ENCODE measurements at regions not wholly inside any gene's neighbourhood (a gene's known extent, or its start where the extent isn't known, plus 50 kb on each side); places are given as distances from the start of the nearest gene placed in this dataset.

DNA sequence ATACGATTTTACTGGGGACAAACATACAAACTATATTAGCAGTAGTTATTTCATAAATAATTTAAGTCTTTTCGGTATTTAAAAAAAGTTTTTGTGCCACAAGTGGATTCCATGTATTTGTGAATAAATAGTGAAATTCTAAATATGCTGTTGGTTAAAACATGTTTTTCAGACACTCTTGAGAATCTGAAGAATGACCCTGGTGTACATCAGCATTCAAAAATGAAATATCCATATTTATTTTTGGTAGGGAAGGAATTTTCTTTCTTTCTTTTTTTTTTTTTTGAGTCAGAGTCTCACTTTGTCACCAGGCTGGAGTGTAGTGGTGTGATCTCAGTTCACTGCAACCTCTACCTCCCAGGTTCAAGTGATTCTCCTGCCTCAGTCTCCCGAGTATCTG, 136.1 kb upstream of the CDK6 start:
- Histone ChIP-seq H3K27ac (ENCODE audit: low read length) (no peak overlapping the region), H4K20me1 (ENCODE audit: insufficient read depth) (no peaks in the 10 kb centered on the region), H3K9ac (ENCODE audit: low read length) (no peak overlapping the region), H3K4me2 (ENCODE audit: low read length) (no peak overlapping the region), H3K9me2 (ENCODE audit: insufficient read depth, low read length) (no peaks in the 10 kb centered on the region), H3K36me3 (ENCODE audit: insufficient read depth, low read length) (no peaks in the 10 kb centered on the region), H3K79me2 (replicated peaks; ENCODE audit: insufficient read depth, low read length) (no peaks in the 10 kb centered on the region), H3F3A (ENCODE audit: insufficient read depth, low read length, poor library complexity, severe bottlenecking) (no peaks in the 10 kb centered on the region), H3K4me3 (ENCODE audit: low read length) (no peak overlapping the region), H3K27me3 (ENCODE audit: insufficient read depth, low read depth, low read length) (no peaks in the 10 kb centered on the region), H3K9me3 (ENCODE audit: low read length) (no peaks in the 10 kb centered on the region), H2AFZ (ENCODE audit: low read depth, low read length) (no peak overlapping the region)
- TF ChIP-seq, protein P1, sequence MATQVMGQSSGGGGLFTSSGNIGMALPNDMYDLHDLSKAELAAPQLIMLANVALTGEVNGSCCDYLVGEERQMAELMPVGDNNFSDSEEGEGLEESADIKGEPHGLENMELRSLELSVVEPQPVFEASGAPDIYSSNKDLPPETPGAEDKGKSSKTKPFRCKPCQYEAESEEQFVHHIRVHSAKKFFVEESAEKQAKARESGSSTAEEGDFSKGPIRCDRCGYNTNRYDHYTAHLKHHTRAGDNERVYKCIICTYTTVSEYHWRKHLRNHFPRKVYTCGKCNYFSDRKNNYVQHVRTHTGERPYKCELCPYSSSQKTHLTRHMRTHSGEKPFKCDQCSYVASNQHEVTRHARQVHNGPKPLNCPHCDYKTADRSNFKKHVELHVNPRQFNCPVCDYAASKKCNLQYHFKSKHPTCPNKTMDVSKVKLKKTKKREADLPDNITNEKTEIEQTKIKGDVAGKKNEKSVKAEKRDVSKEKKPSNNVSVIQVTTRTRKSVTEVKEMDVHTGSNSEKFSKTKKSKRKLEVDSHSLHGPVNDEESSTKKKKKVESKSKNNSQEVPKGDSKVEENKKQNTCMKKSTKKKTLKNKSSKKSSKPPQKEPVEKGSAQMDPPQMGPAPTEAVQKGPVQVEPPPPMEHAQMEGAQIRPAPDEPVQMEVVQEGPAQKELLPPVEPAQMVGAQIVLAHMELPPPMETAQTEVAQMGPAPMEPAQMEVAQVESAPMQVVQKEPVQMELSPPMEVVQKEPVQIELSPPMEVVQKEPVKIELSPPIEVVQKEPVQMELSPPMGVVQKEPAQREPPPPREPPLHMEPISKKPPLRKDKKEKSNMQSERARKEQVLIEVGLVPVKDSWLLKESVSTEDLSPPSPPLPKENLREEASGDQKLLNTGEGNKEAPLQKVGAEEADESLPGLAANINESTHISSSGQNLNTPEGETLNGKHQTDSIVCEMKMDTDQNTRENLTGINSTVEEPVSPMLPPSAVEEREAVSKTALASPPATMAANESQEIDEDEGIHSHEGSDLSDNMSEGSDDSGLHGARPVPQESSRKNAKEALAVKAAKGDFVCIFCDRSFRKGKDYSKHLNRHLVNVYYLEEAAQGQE (IDR thresholded peaks at IDR 0.05; ENCODE audit: borderline replicate concordance) = no peak
- TF ChIP-seq TAF1 (IDR thresholded peaks at IDR 0.05; ENCODE audit: low read depth) (no peak), SMC3 (conservative IDR thresholded peaks at IDR 0.05; ENCODE audit: poor library complexity) (no peak), EZH2 (IDR thresholded peaks at IDR 0.05; ENCODE audit: borderline replicate concordance, insufficient read depth, low read length, poor library complexity, severe bottlenecking) (no peak), EP300 (conservative IDR thresholded peaks at IDR 0.05; ENCODE audit: poor library complexity, severe bottlenecking) (no peak), POLR2AphosphoS5 (IDR thresholded peaks at IDR 0.05) (no peak), RAD21 (conservative IDR thresholded peaks at IDR 0.05) (no peak), MXI1 (conservative IDR thresholded peaks at IDR 0.05; ENCODE audit: poor library complexity, severe bottlenecking) (no peak)
- TF ChIP-seq, protein P2, sequence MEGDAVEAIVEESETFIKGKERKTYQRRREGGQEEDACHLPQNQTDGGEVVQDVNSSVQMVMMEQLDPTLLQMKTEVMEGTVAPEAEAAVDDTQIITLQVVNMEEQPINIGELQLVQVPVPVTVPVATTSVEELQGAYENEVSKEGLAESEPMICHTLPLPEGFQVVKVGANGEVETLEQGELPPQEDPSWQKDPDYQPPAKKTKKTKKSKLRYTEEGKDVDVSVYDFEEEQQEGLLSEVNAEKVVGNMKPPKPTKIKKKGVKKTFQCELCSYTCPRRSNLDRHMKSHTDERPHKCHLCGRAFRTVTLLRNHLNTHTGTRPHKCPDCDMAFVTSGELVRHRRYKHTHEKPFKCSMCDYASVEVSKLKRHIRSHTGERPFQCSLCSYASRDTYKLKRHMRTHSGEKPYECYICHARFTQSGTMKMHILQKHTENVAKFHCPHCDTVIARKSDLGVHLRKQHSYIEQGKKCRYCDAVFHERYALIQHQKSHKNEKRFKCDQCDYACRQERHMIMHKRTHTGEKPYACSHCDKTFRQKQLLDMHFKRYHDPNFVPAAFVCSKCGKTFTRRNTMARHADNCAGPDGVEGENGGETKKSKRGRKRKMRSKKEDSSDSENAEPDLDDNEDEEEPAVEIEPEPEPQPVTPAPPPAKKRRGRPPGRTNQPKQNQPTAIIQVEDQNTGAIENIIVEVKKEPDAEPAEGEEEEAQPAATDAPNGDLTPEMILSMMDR (IDR thresholded peaks at IDR 0.05; ENCODE audit: poor library complexity, severe bottlenecking) = no peak

DNA sequence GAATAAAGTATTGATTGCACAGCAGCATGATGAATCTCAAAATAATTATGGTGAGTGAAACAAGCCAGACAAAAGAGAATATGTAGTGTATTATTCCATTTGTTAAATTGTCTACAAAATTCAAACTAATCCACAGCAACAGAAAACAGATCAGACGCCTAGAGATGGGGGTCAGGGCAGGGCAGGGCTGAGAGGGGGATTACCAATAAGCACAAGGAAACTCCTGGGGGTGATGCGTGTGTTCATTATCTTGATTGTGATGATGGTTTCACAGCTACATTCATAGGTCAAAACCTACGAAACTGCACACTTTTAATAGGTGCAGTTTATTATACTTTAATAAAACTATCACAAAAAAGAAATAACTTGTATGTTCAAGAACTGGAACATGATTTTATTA, 132.7 kb upstream of the CDK6 start:
- no peak overlapping the region for H3K9ac ChIP-seq (ENCODE audit: low read length)
- no peak overlapping the region for H3K4me3 ChIP-seq (ENCODE audit: low read length)
- no peaks in the 10 kb centered on the region for H3K9me2 ChIP-seq (ENCODE audit: insufficient read depth, low read length)
- H3K27me3 ChIP-seq (ENCODE audit: insufficient read depth, low read depth, low read length) = no peaks in the 10 kb centered on the region
- no peak overlapping the region for H3K27ac ChIP-seq (ENCODE audit: low read length)
- no peaks in the 10 kb centered on the region for H3K9me3 ChIP-seq (ENCODE audit: low read length)
- no peaks in the 10 kb centered on the region for H3K79me2 ChIP-seq (replicated peaks; ENCODE audit: insufficient read depth, low read length)
- H2AFZ ChIP-seq (ENCODE audit: low read depth, low read length) = no peak overlapping the region
- H3F3A ChIP-seq (ENCODE audit: insufficient read depth, low read length, poor library complexity, severe bottlenecking) = no peaks in the 10 kb centered on the region
- H3K36me3 ChIP-seq (ENCODE audit: insufficient read depth, low read length) = no peaks in the 10 kb centered on the region
- no peak overlapping the region for H3K4me2 ChIP-seq (ENCODE audit: low read length)
- no peaks in the 10 kb centered on the region for H4K20me1 ChIP-seq (ENCODE audit: insufficient read depth)
- TF ChIP-seq TAF1 (IDR thresholded peaks at IDR 0.05; ENCODE audit: low read depth) (no peak), EZH2 (IDR thresholded peaks at IDR 0.05; ENCODE audit: borderline replicate concordance, insufficient read depth, low read length, poor library complexity, severe bottlenecking) (no peak), SMC3 (conservative IDR thresholded peaks at IDR 0.05; ENCODE audit: poor library complexity) (no peak), EP300 (conservative IDR thresholded peaks at IDR 0.05; ENCODE audit: poor library complexity, severe bottlenecking) (no peak), POLR2AphosphoS5 (IDR thresholded peaks at IDR 0.05) (no peak), RAD21 (conservative IDR thresholded peaks at IDR 0.05) (no peak), MXI1 (conservative IDR thresholded peaks at IDR 0.05; ENCODE audit: poor library complexity, severe bottlenecking) (no peak)
- TF ChIP-seq, protein P2 (IDR thresholded peaks at IDR 0.05; ENCODE audit: poor library complexity, severe bottlenecking) = no peak
- TF ChIP-seq, protein P1 (IDR thresholded peaks at IDR 0.05; ENCODE audit: borderline replicate concordance) = no peak

Measured in neural cell (in vitro differentiated cells).